SIG-M5 treated with dmso at 0.1 percent for 504 hours (cell line): ENCODE measurements at regions not wholly inside any gene's neighbourhood (a gene's known extent, or its start where the extent isn't known, plus 50 kb on each side); places are given as distances from the start of the nearest gene placed in this dataset.

Experiments used
- DNase-seq: peaks from one replicate; lab custom pipeline; 2025; ENCODE audit not compliant: unreplicated experiment; lab: John Stamatoyannopoulos, UW

- DNase-seq = no peak
These were observed 198.6 kb downstream of the TLE1 start for GRCh38 chr9:81490605-81491331.

- DNase-seq = no peak
These were observed 200.3 kb downstream of the TLE1 start for GRCh38 chr9:81489046-81489445.

- no peak for DNase-seq
These were observed 208.3 kb downstream of the TLE1 start for GRCh38 chr9:81480828-81481604.

- DNase-seq = no peak
These were observed 209.8 kb downstream of the TLE1 start for GRCh38 chr9:81479573-81479972.

- DNase-seq = no peak
These were observed 211.7 kb downstream of the TLE1 start for GRCh38 chr9:81477669-81478068.

GRCh38 chr9:81476813-81477490, 212.4 kb downstream of the TLE1 start:
- no peak for DNase-seq

- DNase-seq = no peak
These were observed 214.6 kb downstream of the TLE1 start for GRCh38 chr9:81474792-81475191.

- no peak for DNase-seq
These were observed 215.2 kb downstream of the TLE1 start for GRCh38 chr9:81474125-81474524.

- DNase-seq = no peak
These were observed 215.6 kb downstream of the TLE1 start for GRCh38 chr9:81473708-81474107.

GRCh38 chr9:81473206-81473605, 216.1 kb downstream of the TLE1 start:
- no peak for DNase-seq

- DNase-seq = no peak
These were observed 216.6 kb downstream of the TLE1 start for GRCh38 chr9:81472701-81473100.

GRCh38 chr9:81470864-81471263, 218.5 kb downstream of the TLE1 start:
- DNase-seq = no peak

- no peak for DNase-seq
These were observed 221.2 kb downstream of the TLE1 start for GRCh38 chr9:81468084-81468595.

GRCh38 chr9:81466981-81467380, 222.4 kb downstream of the TLE1 start:
- DNase-seq = no peak

- no peak for DNase-seq
These were observed 223.8 kb downstream of the TLE1 start for GRCh38 chr9:81465468-81466011.

- no peak for DNase-seq
These were observed 226.5 kb downstream of the TLE1 start for GRCh38 chr9:81462801-81463200.

- no peak for DNase-seq
These were observed 228.2 kb downstream of the TLE1 start for GRCh38 chr9:81461196-81461595.

- no peak for DNase-seq
These were observed 228.7 kb downstream of the TLE1 start for GRCh38 chr9:81460693-81461092.

GRCh38 chr9:81459591-81459990, 229.8 kb downstream of the TLE1 start:
- no peak for DNase-seq

- no peak for DNase-seq
These were observed 232.8 kb downstream of the TLE1 start for GRCh38 chr9:81456431-81457006.
